ENCODE measurements at regions not wholly inside any gene's neighbourhood (a gene's known extent, or its start where the extent isn't known, plus 50 kb on each side); places are given as distances from the start of the nearest gene placed in this dataset.

GRCh38 chr12:107331912-107332311 lies 238.6 kb upstream of the CRY1 start:
- TF ChIP-seq POLR2A (IDR thresholded peaks at IDR 0.05), result no peak
- no peak for TF ChIP-seq CTCF (IDR thresholded peaks at IDR 0.05)

Data from Peyer's patch (tissue), 4 donors.